Colon (tissue), 2 donors: ENCODE measurements at regions not wholly inside any gene's neighbourhood (a gene's known extent, or its start where the extent isn't known, plus 50 kb on each side); places are given as distances from the start of the nearest gene placed in this dataset.

Source experiments
- FAIRE-seq: peaks from 2 replicates; lab custom pipeline; 2012; peaks lifted over from hg19 to GRCh38; lab: Jason Lieb, UNC
- donor health status: control.
- donor health status: control.

- FAIRE-seq, result no peak
Measured at GRCh38 chr9:88658311-88658822, 123.4 kb downstream of the NXNL2 start.

- FAIRE-seq, result no peak
Measured at GRCh38 chr9:88659126-88659525, 124.1 kb downstream of the NXNL2 start.

GRCh38 chr9:88660611-88661010 is 125.6 kb downstream of the NXNL2 start:
- FAIRE-seq, result no peak

GRCh38 chr9:88661759-88662158 is 126.8 kb downstream of the NXNL2 start:
- FAIRE-seq, result no peak

- FAIRE-seq, result no peak
Measured at GRCh38 chr9:88663771-88664419, 128.9 kb downstream of the NXNL2 start.

GRCh38 chr9:88664773-88665172 is 129.8 kb downstream of the NXNL2 start:
- no peak for FAIRE-seq

GRCh38 chr9:88672874-88673689 is 138.1 kb downstream of the NXNL2 start:
- FAIRE-seq, result no peak

- no peak for FAIRE-seq
Measured at GRCh38 chr9:88673886-88674285, 138.9 kb downstream of the NXNL2 start.

- no peak for FAIRE-seq
Measured at GRCh38 chr9:88676644-88677043, 141.7 kb downstream of the NXNL2 start.

GRCh38 chr9:88678008-88678407 is 143.0 kb downstream of the NXNL2 start:
- FAIRE-seq, result no peak

- no peak for FAIRE-seq
Measured at GRCh38 chr9:88678431-88678830, 143.5 kb downstream of the NXNL2 start.

GRCh38 chr9:88680041-88680440 is 145.1 kb downstream of the NXNL2 start:
- FAIRE-seq, result no peak

GRCh38 chr9:88680505-88681160 is 145.7 kb downstream of the NXNL2 start:
- no peak for FAIRE-seq

- no peak for FAIRE-seq
Measured at GRCh38 chr9:88681434-88681833, 146.5 kb downstream of the NXNL2 start.

- no peak for FAIRE-seq
Measured at GRCh38 chr9:88682431-88682831, 147.5 kb downstream of the NXNL2 start.

- no peak for FAIRE-seq
Measured at GRCh38 chr9:88684046-88684445, 149.1 kb downstream of the NXNL2 start.

- FAIRE-seq, result no peak
Measured at GRCh38 chr9:88684845-88685244, 149.9 kb downstream of the NXNL2 start.

- FAIRE-seq, result no peak
Measured at GRCh38 chr9:88685966-88686365, 151.0 kb downstream of the NXNL2 start.

GRCh38 chr9:88689509-88690298 is 154.7 kb downstream of the NXNL2 start:
- FAIRE-seq, result no peak

GRCh38 chr9:88690628-88691027 is 155.7 kb downstream of the NXNL2 start:
- no peak for FAIRE-seq

GRCh38 chr9:88691091-88691490 is 156.1 kb downstream of the NXNL2 start:
- no peak for FAIRE-seq

- no peak for FAIRE-seq
Measured at GRCh38 chr9:88691811-88692210, 156.8 kb downstream of the NXNL2 start.
